ENCODE measurements at regions not wholly inside any gene's neighbourhood (a gene's known extent, or its start where the extent isn't known, plus 50 kb on each side); places are given as distances from the start of the nearest gene placed in this dataset.

DNA sequence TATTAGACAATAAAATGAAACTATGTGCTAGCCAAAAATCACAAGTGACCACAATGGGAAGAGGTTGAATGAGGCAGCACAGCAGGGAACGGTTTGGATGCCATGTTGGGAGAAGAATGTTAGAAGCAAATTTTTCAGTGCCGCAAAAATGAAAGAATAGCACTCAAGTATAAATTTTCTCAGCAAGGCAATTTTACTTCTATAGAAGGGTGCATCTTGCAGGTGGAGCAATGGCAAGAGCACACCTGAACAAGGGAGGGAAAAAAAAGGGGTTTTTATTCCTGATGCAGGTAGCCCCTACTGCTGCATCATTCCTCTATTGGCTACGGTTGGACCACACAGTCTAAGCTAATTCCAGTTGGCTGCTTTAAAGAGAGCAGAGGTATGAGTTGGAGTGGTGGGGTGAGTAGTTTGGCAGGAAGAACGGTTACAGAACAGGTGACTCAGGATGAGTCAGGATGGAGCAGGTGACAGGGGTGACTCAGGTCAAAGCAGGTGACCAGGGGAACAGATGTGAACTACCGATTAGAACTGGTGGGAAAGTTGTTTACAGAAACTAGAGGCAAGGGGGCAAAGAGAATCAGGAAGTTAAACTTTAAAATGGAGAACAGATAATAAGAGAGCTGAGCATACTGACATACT lies 301.1 kb upstream of the NRIP1 start:
- H3K9me3 ChIP-seq (ENCODE audit: control insufficient read depth, insufficient read depth, low read length): peaks cover 10% of the 10 kb centered on the region
- no peaks in the 10 kb centered on the region for H3K36me3 ChIP-seq (ENCODE audit: control insufficient read depth, insufficient read depth, low read length)

DNA sequence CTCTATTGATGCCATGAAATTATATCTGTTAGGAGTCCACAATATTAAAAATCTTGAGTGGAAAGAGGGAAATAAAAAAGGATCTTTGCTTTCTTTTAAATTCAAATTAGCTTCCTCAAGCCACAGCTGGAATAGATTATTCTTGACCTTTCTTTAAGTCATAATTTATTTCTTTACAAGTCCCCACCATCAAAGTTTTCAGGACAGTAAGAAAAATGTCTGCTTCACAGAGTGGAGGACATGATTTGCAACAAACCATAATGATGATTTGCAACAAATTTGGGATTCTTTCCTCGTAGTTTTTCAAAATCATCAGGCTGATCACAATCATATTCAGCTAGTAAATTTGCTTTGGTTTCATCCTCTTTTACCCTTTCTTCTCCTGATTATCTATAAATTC lies 301.8 kb upstream of the NRIP1 start:
- H3K4me3 ChIP-seq (ENCODE audit: low read depth, low read length): no peak overlapping the region
- H3K36me3 ChIP-seq (ENCODE audit: control insufficient read depth, insufficient read depth, low read length): no peaks in the 10 kb centered on the region
- H3K9me3 ChIP-seq (ENCODE audit: control insufficient read depth, insufficient read depth, low read length): peaks cover 10% of the 10 kb centered on the region
- H3K9ac ChIP-seq (ENCODE audit: low read depth, low read length): no peak overlapping the region
- H3K4me1 ChIP-seq (ENCODE audit: control insufficient read depth, insufficient read depth, low read length): peaks cover 6% of the 10 kb centered on the region
- no peaks in the 10 kb centered on the region for H3K27me3 ChIP-seq (ENCODE audit: control insufficient read depth, insufficient read depth, low read length)

More for the DNA sequence above, 301.1 kb upstream of the NRIP1 start:
- Histone ChIP-seq H3K4me3 (ENCODE audit: low read depth, low read length) (no peak overlapping the region), H3K27me3 (ENCODE audit: control insufficient read depth, insufficient read depth, low read length) (no peaks in the 10 kb centered on the region), H3K4me1 (ENCODE audit: control insufficient read depth, insufficient read depth, low read length) (peaks cover 6% of the 10 kb centered on the region), H3K9ac (ENCODE audit: low read depth, low read length) (no peak overlapping the region)

DNA sequence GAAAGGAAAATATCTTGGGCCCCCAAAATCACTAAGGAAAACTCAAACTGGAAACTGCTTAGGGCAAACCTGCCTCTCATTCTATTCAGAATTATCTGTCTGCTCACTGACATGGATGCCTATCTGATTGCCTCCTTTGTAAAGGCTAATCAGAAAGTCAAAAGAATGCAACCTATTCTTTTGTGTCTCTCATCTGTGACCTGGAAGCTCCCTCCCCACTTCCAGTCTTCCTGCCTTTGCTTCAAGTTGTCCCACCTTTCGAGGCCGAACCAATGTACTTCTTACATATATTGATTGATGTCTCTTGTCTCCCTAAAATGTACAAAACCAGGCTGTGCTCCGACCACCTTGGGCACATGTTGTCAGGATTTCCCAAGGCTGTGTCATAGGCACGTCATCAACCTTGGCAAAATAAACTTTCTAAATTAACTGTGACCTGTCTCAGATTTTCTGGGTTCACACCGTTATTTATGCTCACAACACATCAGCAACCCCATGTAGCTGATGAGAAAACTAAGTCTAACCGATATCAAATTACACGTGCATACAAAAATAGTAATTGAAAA lies 302.3 kb upstream of the NRIP1 start:
- H3K9me3 ChIP-seq (ENCODE audit: control insufficient read depth, insufficient read depth, low read length): peaks cover 10% of the 10 kb centered on the region
- no peak overlapping the region for H3K4me3 ChIP-seq (ENCODE audit: low read depth, low read length)

DNA sequence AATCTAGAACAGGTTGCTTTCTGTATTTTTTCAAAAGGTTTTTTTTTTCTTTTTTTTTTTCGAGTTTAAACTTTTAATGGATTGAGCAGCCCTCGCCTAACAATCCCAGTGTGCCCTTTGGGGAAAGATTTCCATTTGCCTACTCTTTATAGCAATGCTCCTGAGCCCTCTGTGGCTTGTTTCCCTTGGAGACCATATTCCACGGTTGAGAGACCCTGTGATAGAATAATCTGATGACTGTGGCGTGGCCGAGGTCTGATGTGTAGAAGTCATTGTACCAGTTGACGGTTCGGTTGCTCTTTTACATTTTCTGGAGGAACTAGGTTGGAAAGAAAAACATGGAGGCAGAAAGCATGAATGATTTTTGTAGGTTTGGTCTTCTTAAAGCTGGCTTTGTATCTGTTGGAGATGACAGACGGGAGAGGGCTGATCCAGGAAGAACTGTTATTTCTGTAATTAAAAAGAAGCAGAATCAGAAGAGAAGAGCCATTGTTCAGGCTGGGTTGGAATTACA lies 305.7 kb upstream of the NRIP1 start:
- Histone ChIP-seq H3K27me3 (ENCODE audit: control insufficient read depth, insufficient read depth, low read length) (no peaks in the 10 kb centered on the region), H3K9me3 (ENCODE audit: control insufficient read depth, insufficient read depth, low read length) (peaks cover 8% of the 10 kb centered on the region), H3K4me3 (ENCODE audit: low read depth, low read length) (no peak overlapping the region), H3K9ac (ENCODE audit: low read depth, low read length) (no peak overlapping the region), H3K36me3 (ENCODE audit: control insufficient read depth, insufficient read depth, low read length) (no peaks in the 10 kb centered on the region), H3K4me1 (ENCODE audit: control insufficient read depth, insufficient read depth, low read length) (peaks cover 6% of the 10 kb centered on the region)

More for the DNA sequence above, 302.3 kb upstream of the NRIP1 start:
- Histone ChIP-seq H3K27me3 (ENCODE audit: control insufficient read depth, insufficient read depth, low read length) (no peaks in the 10 kb centered on the region), H3K4me1 (ENCODE audit: control insufficient read depth, insufficient read depth, low read length) (peaks cover 6% of the 10 kb centered on the region), H3K9ac (ENCODE audit: low read depth, low read length) (no peak overlapping the region), H3K36me3 (ENCODE audit: control insufficient read depth, insufficient read depth, low read length) (no peaks in the 10 kb centered on the region)

DNA sequence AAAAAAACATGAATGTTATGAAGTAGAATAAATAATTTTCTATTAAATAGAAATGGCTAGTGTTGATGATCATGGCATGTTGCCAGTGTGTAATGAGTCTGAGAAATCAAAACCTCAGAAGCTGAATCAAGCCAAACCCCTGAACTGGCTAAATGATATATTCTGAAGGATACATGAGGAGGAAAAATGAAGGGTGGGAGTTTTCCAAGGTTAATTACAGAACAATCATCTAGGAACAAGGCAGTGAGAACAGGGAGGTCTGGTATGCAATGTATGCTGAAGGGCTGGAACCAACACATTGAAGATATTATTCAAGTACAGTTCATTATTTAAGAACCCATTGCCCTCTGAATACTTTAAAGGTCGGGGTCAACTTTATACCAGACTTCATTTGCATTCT lies 309.1 kb upstream of the NRIP1 start:
- no peaks in the 10 kb centered on the region for H3K9me3 ChIP-seq (ENCODE audit: control insufficient read depth, insufficient read depth, low read length)
- H3K4me1 ChIP-seq (ENCODE audit: control insufficient read depth, insufficient read depth, low read length): no peaks in the 10 kb centered on the region
- no peaks in the 10 kb centered on the region for H3K36me3 ChIP-seq (ENCODE audit: control insufficient read depth, insufficient read depth, low read length)
- no peak overlapping the region for H3K9ac ChIP-seq (ENCODE audit: low read depth, low read length)
- no peak overlapping the region for H3K4me3 ChIP-seq (ENCODE audit: low read depth, low read length)
- no peaks in the 10 kb centered on the region for H3K27me3 ChIP-seq (ENCODE audit: control insufficient read depth, insufficient read depth, low read length)

DNA sequence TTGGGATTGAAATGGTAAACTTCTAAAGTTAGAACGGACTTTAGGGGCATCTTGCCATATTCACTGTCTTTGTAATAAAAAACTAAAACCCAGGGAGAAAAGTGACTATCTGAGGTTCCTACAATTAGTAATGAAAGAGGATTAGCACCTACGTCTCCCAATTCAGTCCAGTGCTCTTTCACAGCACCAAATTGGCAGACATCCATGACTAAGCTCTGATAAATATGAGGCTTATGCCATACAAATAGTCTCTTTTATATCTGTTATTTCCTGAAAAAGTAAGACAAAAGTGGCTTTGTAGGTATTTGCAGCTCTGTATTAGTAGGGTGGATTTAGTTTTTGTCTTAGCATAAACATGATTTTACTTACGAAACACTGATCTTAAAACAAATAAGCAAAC lies 315.0 kb upstream of the NRIP1 start:
- H3K27me3 ChIP-seq (ENCODE audit: control insufficient read depth, insufficient read depth, low read length): no peaks in the 10 kb centered on the region
- no peaks in the 10 kb centered on the region for H3K4me1 ChIP-seq (ENCODE audit: control insufficient read depth, insufficient read depth, low read length)

DNA sequence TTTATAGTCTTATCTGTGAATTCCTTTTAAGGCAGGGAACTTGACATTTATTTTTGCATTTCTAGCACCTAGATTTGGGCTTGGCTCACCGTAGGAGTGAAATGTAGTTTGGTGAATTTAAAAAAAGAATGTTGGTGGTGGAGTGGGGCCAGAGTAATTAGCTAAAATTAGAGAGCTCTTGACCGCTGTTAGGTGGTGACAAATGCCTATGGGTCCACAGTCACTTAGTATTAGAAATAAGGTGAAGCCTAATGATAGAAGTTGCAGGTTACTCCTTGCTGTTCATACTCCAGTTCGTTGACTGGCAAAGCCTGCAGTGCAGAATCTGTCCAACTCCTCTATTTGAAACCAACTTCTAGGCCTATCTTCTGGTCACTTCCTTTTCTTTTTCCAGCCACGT lies 318.8 kb upstream of the NRIP1 start:
- no peaks in the 10 kb centered on the region for H3K4me1 ChIP-seq (ENCODE audit: control insufficient read depth, insufficient read depth, low read length)

More for the DNA sequence above, 315.0 kb upstream of the NRIP1 start:
- H3K4me3 ChIP-seq (ENCODE audit: low read depth, low read length): no peak overlapping the region
- no peak overlapping the region for H3K9ac ChIP-seq (ENCODE audit: low read depth, low read length)
- no peaks in the 10 kb centered on the region for H3K9me3 ChIP-seq (ENCODE audit: control insufficient read depth, insufficient read depth, low read length)
- no peaks in the 10 kb centered on the region for H3K36me3 ChIP-seq (ENCODE audit: control insufficient read depth, insufficient read depth, low read length)

DNA sequence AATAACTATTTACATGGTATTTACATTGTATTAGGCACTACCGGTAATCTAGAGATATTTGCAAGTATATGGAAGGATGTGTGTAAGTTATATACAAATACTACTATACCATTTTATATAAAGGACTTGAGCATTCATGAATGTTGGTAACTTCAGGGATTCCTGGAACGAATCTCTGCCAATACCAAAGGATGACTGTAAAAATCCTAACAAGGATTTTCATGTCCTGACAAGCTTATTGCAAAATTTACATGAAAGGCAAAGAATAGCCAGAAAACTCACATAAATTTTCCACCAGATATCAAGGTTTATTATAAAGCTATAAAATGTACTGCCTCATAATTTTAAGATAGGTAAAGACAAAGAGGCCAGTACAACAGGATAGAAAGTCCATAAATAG lies 325.2 kb upstream of the NRIP1 start:
- H3K9me3 ChIP-seq (ENCODE audit: control insufficient read depth, insufficient read depth, low read length): no peaks in the 10 kb centered on the region
- no peaks in the 10 kb centered on the region for H3K36me3 ChIP-seq (ENCODE audit: control insufficient read depth, insufficient read depth, low read length)
- H3K9ac ChIP-seq (ENCODE audit: low read depth, low read length): no peak overlapping the region
- no peak overlapping the region for H3K4me3 ChIP-seq (ENCODE audit: low read depth, low read length)
- H3K27me3 ChIP-seq (ENCODE audit: control insufficient read depth, insufficient read depth, low read length): no peaks in the 10 kb centered on the region
- H3K4me1 ChIP-seq (ENCODE audit: control insufficient read depth, insufficient read depth, low read length): peaks cover 1% of the 10 kb centered on the region

More for the DNA sequence above, 318.8 kb upstream of the NRIP1 start:
- Histone ChIP-seq H3K4me3 (ENCODE audit: low read depth, low read length) (no peak overlapping the region), H3K9me3 (ENCODE audit: control insufficient read depth, insufficient read depth, low read length) (no peaks in the 10 kb centered on the region), H3K9ac (ENCODE audit: low read depth, low read length) (no peak overlapping the region), H3K27me3 (ENCODE audit: control insufficient read depth, insufficient read depth, low read length) (no peaks in the 10 kb centered on the region), H3K36me3 (ENCODE audit: control insufficient read depth, insufficient read depth, low read length) (no peaks in the 10 kb centered on the region)

DNA sequence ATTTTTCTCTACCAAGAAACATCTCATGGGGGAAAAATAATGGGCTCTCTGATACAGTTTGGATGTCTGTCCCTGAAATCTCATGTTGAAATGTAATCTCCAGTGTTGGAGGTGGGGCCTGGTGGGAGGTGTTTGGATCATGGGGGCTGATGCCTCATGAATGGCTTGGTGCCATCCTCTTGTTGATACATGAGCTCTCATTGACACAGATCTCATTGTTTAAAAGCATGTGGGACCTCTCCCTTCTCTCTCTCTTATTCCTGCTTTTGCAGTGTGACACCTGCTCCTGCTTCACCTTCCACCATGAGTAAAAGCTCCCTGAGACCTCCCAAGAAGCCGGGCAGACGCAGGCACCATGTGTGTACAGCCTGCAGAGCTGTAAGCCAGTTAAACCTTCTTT lies 332.5 kb upstream of the NRIP1 start:
- no peaks in the 10 kb centered on the region for H3K9me3 ChIP-seq (ENCODE audit: control insufficient read depth, insufficient read depth, low read length)
- H3K9ac ChIP-seq (ENCODE audit: low read depth, low read length): no peak overlapping the region
- H3K4me3 ChIP-seq (ENCODE audit: low read depth, low read length): no peak overlapping the region
- H3K36me3 ChIP-seq (ENCODE audit: control insufficient read depth, insufficient read depth, low read length): no peaks in the 10 kb centered on the region
- no peaks in the 10 kb centered on the region for H3K27me3 ChIP-seq (ENCODE audit: control insufficient read depth, insufficient read depth, low read length)
- peaks cover 4% of the 10 kb centered on the region for H3K4me1 ChIP-seq (ENCODE audit: control insufficient read depth, insufficient read depth, low read length)

DNA sequence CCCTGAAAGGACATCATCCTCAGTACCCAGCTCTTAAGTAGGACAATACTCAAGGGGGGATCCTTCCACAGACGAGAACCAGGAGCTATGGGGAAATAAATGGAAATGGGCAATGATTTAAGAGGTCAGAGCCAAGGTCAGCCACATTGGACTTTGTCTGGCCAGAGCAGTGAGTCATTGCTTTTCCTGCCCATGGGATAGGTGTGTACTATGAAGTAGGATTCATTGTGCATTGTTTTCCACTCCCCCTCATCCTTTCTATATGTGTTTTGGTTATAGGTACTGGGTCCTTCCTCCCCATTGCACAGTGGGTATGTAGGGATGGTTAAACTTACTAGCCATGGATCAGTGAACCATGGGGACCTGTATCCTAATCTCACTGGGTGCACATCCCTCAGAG lies 328.9 kb upstream of the USP25 start:
- no peak overlapping the region for H3K9ac ChIP-seq (ENCODE audit: low read depth, low read length)
- no peak overlapping the region for H3K4me3 ChIP-seq (ENCODE audit: low read depth, low read length)
- H3K27me3 ChIP-seq (ENCODE audit: control insufficient read depth, insufficient read depth, low read length): no peaks in the 10 kb centered on the region
- H3K9me3 ChIP-seq (ENCODE audit: control insufficient read depth, insufficient read depth, low read length): no peaks in the 10 kb centered on the region
- no peaks in the 10 kb centered on the region for H3K36me3 ChIP-seq (ENCODE audit: control insufficient read depth, insufficient read depth, low read length)
- no peaks in the 10 kb centered on the region for H3K4me1 ChIP-seq (ENCODE audit: control insufficient read depth, insufficient read depth, low read length)

DNA sequence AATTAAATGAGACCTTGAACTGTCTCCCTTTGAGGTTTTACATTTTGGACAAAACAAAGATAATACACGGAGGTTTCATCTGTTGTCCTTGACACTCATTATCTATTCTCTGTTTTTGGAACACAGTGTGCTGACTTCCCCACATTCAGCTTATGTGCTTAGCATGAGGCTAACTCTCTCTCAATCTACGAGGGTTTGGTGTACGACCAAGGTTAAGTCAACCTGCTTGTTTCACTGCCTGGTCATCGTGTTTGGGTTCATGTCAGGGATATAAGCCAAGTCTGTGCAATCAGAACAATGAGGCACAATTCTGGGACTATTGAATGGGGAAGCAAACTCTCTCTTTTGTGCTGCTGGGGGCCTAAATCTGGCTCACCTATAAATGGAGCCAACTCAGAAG lies 328.5 kb upstream of the USP25 start:
- no peak overlapping the region for H3K9ac ChIP-seq (ENCODE audit: low read depth, low read length)
- H3K9me3 ChIP-seq (ENCODE audit: control insufficient read depth, insufficient read depth, low read length): no peaks in the 10 kb centered on the region
- no peaks in the 10 kb centered on the region for H3K4me1 ChIP-seq (ENCODE audit: control insufficient read depth, insufficient read depth, low read length)
- no peak overlapping the region for H3K4me3 ChIP-seq (ENCODE audit: low read depth, low read length)
- H3K36me3 ChIP-seq (ENCODE audit: control insufficient read depth, insufficient read depth, low read length): no peaks in the 10 kb centered on the region
- H3K27me3 ChIP-seq (ENCODE audit: control insufficient read depth, insufficient read depth, low read length): no peaks in the 10 kb centered on the region

DNA sequence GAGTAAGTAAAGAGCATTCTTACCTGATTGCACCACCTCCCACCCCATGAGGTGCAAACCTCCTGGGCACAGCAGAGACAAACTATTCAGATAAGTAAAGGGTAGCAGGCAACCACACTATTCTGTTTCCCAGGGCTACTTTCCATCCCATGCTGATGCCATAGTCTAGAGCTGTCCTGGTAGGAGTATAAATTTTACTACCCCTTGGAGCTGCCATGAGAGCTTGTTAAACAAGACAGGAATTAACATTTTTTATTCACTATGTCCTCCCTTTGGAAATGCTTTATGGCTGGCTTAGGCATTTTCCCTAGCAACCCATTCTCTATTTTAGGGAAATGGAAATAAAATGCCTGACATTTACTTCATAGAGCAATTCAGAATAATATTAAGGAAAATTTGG lies 324.6 kb upstream of the USP25 start:
- Histone ChIP-seq H3K9me3 (ENCODE audit: control insufficient read depth, insufficient read depth, low read length) (no peaks in the 10 kb centered on the region), H3K27me3 (ENCODE audit: control insufficient read depth, insufficient read depth, low read length) (no peaks in the 10 kb centered on the region)

More for the DNA sequence above, 324.6 kb upstream of the USP25 start:
- no peak overlapping the region for H3K4me3 ChIP-seq (ENCODE audit: low read depth, low read length)
- H3K4me1 ChIP-seq (ENCODE audit: control insufficient read depth, insufficient read depth, low read length): no peaks in the 10 kb centered on the region
- H3K36me3 ChIP-seq (ENCODE audit: control insufficient read depth, insufficient read depth, low read length): no peaks in the 10 kb centered on the region
- no peak overlapping the region for H3K9ac ChIP-seq (ENCODE audit: low read depth, low read length)
